GM21576 (cell line): ENCODE measurements at regions not wholly inside any gene's neighbourhood (a gene's known extent, or its start where the extent isn't known, plus 50 kb on each side); places are given as distances from the start of the nearest gene placed in this dataset.
"Not testable (repeated sequence)": the region's sequence is repeated elsewhere in the genome, so short reads cannot be mapped to it uniquely, and the experiment has no call there.

Source experiments
- ATAC-seq: cut with Tn5 transposase; IDR thresholded peaks from one replicate; pipeline ENCODE4 v1.9.1; 2021; ENCODE audit warnings: mild to moderate bottlenecking, moderate library complexity; ENCODE audit not compliant: unreplicated experiment

GRCh38 chr16:52309446-52310416 is 237.2 kb downstream of the TOX3 start:
- ATAC-seq: no peak

GRCh38 chr16:52308051-52308450 is 238.9 kb downstream of the TOX3 start:
- ATAC-seq: no peak

- ATAC-seq: no peak
These were observed 245.9 kb downstream of the TOX3 start for GRCh38 chr16:52301026-52301425.

- no peak for ATAC-seq
These were observed 248.2 kb downstream of the TOX3 start for GRCh38 chr16:52298769-52299168.

GRCh38 chr16:52296706-52297315 is 250.1 kb downstream of the TOX3 start:
- not testable (repeated sequence) for ATAC-seq

- ATAC-seq: no peak
These were observed 250.9 kb downstream of the TOX3 start for GRCh38 chr16:52296076-52296475.

- no peak for ATAC-seq
These were observed 252.3 kb downstream of the TOX3 start for GRCh38 chr16:52294660-52295059.

GRCh38 chr16:52293204-52293603 is 253.7 kb downstream of the TOX3 start:
- ATAC-seq: no peak

- no peak for ATAC-seq
These were observed 263.2 kb downstream of the TOX3 start for GRCh38 chr16:52283584-52284375.

GRCh38 chr16:52283018-52283417 is 263.9 kb downstream of the TOX3 start:
- no peak for ATAC-seq

- ATAC-seq: no peak
These were observed 266.9 kb downstream of the TOX3 start for GRCh38 chr16:52280086-52280485.

GRCh38 chr16:52271088-52271750 is 275.7 kb downstream of the TOX3 start:
- no peak for ATAC-seq

- ATAC-seq: no peak
These were observed 281.5 kb downstream of the TOX3 start for GRCh38 chr16:52265446-52265861.

- ATAC-seq: no peak
These were observed 289.4 kb downstream of the TOX3 start for GRCh38 chr16:52257534-52257933.

- ATAC-seq: no peak
These were observed 290.4 kb downstream of the TOX3 start for GRCh38 chr16:52256310-52257078.

- no peak for ATAC-seq
These were observed 292.2 kb downstream of the TOX3 start for GRCh38 chr16:52254746-52255145.

GRCh38 chr16:52252680-52253079 is 294.3 kb downstream of the TOX3 start:
- no peak for ATAC-seq

GRCh38 chr16:52251495-52251894 is 295.4 kb downstream of the TOX3 start:
- no peak for ATAC-seq

- no peak for ATAC-seq
These were observed 299.2 kb downstream of the TOX3 start for GRCh38 chr16:52247737-52248136.

GRCh38 chr16:52238710-52239109 is 308.2 kb downstream of the TOX3 start:
- no peak for ATAC-seq
